ENCODE measurements at regions not wholly inside any gene's neighbourhood (a gene's known extent, or its start where the extent isn't known, plus 50 kb on each side); places are given as distances from the start of the nearest gene placed in this dataset.

GRCh38 chr4:8671712-8672290 is 79.2 kb downstream of the CPZ start (continued):
- TF ChIP-seq PHF8 (conservative IDR thresholded peaks at IDR 0.05; ENCODE audit: low read depth, low read length) (no peak), TEAD4 (IDR thresholded peaks at IDR 0.05; ENCODE audit: low read depth, low read length) (no peak), SIN3A (conservative IDR thresholded peaks at IDR 0.05 in 1 of 2, IDR thresholded peaks at IDR 0.05 in 1 of 2; ENCODE audit: low read depth in 1 of 2, low read length in 2 of 2) (no peak), RBBP5 (IDR thresholded peaks at IDR 0.05; ENCODE audit: borderline replicate concordance, low read depth, low read length) (no peak), RXRA (IDR thresholded peaks at IDR 0.05; ENCODE audit: insufficient read depth, low read depth, low read length) (no peak), SIRT6 (IDR thresholded peaks at IDR 0.05; ENCODE audit: low read length) (no peak)

Measured in H1 (cell line).